HG03045 (cell line): ENCODE measurements at regions not wholly inside any gene's neighbourhood (a gene's known extent, or its start where the extent isn't known, plus 50 kb on each side); places are given as distances from the start of the nearest gene placed in this dataset.
"Not testable (repeated sequence)": the region's sequence is repeated elsewhere in the genome, so short reads cannot be mapped to it uniquely, and the experiment has no call there.

Source experiments
- ATAC-seq: cut with Tn5 transposase; IDR thresholded peaks from one replicate; pipeline ENCODE4 v1.9.1; 2021; ENCODE audit warnings: mild to moderate bottlenecking, moderate library complexity; ENCODE audit not compliant: unreplicated experiment

DNA sequence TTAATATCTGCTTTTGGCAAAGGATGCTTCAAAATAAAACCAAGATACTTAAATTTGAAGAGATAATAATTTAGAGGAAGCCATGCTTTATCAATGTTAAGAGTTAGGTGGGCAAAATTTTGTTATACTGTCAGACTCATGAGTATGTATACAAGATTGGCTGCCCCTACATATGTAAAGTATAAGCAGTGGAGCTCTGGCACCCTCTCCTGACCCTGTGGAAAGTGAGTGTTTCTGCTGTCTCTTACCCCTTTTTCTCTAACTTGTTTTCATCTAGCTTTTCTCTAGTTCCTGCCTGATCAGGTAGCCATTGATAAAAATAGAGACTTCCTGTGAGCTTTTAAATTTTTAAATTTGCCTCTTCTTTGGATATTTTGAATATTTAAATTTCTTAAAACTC lies 710.9 kb upstream of the SPRY2 start:
- ATAC-seq, result no peak

DNA sequence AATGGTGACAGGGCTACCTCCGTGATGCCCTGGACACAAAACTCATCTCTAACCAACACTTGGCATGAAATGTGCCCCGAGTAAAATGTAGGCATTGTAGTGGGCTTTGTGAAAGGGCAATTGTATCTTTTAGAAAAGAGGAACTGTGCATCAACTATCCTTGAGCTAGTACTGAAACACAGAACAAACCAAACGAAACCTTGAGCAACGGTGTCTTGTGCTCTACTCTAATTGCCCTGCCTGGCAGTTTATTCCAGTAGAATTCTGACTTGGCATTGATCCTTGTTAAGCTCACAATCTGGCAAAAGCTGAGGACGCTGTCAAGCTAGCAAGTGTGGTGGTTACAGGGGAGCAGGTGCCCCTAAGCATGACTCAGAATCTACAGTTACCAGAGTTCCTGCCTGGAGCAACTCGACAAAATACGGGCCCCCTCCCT lies 707.1 kb upstream of the SPRY2 start:
- ATAC-seq, result no peak

DNA sequence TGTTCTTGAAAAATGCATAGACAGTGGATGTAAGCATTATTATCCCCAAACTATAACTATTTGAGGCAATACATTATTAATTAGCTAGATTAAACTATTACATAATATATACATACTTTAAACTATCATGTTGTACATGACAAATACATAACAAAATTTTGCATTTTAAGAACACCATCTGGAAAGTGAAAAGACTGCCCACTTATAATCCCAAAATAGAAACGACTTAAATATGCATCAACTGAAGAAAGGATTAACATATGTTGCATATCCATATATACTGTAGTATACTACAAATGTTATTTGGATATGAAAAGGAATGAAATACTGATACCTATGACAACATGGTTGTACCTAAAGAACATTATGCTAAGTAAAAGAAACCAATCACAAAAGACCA lies 700.8 kb upstream of the SPRY2 start:
- ATAC-seq, result no peak

DNA sequence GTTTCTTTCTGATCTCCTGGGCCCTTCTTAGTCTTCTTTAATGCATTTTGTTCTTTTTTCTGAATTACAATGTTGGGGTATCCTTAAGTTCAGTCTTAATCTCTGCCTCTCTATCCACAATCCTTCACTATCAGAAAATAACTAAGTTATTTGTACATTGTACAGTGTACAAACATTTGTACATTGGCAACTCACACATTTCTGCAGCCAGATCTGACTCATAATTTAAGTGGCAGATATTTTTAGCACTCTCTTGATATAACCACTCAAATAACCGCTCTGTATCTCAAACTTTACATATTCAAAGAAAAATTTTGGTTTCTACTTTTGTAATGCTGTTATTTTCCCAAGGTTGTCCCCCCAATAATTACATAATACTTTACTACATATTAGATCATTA lies 691.1 kb upstream of the SPRY2 start:
- ATAC-seq, result no peak

DNA sequence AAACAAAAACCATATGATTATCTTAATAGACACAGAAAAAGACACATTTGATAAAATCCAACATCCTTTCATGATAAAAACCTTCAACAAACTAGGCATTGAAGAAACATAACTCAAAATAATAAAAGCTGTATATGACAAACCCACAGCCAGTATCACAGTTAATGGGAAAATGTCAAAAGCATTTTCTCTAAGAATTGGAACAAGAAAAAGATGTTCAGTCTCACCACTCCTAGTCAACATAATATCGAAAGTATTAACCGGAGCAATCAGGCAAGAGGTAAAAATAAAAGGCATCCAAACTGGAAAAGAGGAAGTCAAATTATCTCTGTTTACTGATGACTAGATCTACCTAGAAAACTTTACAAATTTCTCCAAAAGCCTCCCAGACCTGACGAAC lies 684.2 kb upstream of the SPRY2 start:
- ATAC-seq, result no peak

DNA sequence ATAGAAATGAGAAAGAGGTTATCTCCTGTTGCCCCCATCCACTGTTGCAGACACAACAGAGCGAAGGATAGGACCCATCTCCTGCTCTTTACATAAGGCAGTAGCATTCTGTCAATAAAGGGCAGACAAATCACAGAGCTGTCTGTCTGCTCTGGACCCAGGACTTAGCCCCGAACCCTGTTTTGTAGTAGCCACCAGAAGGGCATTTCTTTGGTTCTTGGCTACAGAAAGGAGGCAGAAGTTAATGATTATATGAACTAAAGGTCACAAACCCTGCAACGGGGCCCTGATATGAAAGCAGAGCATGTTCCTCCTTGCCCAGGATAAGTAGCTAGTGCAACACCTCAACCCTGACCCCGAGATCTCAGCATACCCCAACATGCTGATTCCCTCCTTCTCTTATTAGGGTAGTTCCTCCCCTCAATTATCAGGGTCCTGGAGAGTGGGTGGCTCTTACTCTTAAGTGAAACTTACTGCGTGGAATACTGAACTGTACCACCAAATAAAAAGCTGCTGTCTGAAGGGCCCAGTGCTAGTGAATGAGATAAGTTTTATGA lies 680.4 kb upstream of the SPRY2 start:
- no peak for ATAC-seq

DNA sequence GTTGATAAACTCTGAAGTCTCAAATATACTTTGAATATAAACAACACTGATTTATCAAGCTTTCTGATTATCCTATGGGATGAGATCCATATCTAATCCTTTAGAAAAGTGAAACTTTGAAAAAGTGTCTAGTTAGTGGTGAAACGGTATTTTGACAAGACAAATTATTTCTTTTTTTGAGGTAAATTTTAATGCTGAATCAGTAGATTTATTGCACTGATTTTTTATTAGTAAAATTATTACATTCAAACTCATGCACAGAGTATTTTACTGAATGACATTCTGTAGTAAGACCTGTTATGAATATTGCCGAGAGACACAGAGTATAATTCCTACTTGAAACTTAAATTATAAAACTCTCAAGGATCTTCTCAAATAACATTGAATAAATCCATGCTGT lies 679.1 kb upstream of the SPRY2 start:
- ATAC-seq, result no peak

DNA sequence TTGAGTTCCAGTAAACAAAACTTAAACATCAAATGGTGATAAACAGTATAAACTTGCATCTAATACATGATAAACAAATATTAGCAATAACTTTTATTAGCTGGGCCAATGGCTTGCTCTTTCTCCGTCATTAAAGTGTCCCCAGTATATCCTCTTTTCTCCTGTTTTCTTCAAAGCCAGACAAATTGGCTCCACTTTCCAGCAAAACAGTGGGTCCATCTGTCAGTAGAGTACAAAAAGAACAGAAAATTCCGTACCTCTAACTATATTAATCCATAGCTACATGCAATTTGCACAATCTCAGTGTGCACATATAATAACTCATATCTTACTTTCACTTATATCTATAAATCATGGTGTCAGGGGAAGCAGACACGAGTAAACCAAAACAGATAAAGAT lies 678.0 kb upstream of the SPRY2 start:
- ATAC-seq, result no peak

DNA sequence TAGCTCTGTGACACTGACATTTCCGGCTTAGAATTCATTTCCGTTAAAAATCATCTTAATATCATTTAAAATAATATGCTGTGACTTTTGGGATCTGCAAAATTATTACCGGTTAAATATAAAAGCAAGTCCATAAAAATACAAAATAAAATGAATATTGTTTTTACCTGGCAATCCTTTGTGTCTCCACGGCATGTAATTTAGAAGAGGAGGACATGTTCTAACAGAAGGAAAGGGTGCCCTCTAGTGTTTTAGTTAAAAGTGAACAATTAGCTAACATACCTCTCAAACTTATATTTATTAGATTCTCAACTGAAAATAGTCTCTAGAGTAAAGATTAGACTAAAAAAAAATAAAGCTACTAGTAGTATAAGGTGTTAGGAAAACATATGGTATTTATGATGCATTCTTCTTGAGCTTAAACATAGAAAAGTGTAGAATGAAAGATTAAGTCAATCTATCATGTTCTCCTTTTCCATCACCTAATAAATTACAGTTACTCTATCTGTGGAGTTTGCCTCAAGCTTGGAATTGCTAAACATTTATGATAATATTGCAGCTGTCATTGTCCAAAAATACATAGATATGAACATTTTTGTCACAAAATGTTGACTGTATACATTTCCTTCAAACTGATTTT lies 676.7 kb upstream of the SPRY2 start:
- no peak for ATAC-seq

DNA sequence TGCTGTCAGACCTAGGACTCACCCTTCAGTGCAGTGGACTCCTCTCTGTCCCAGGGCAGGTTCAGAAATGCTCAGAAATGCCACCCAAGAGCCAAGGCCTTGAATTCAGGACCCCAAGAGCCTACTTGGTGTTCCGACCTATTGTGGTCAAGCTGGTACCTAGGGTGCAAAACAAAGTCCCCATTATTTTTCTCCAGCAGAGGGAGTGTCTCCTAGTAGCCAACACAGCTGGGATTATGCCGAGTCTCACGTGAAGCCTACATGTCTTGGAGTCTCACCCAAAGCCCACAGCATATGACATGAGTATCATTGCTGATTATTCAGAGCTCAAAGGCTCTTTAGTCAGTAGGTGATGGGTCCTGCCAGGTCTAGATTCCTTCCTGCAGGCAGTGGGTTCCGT lies 671.1 kb upstream of the SPRY2 start:
- ATAC-seq, result no peak

DNA sequence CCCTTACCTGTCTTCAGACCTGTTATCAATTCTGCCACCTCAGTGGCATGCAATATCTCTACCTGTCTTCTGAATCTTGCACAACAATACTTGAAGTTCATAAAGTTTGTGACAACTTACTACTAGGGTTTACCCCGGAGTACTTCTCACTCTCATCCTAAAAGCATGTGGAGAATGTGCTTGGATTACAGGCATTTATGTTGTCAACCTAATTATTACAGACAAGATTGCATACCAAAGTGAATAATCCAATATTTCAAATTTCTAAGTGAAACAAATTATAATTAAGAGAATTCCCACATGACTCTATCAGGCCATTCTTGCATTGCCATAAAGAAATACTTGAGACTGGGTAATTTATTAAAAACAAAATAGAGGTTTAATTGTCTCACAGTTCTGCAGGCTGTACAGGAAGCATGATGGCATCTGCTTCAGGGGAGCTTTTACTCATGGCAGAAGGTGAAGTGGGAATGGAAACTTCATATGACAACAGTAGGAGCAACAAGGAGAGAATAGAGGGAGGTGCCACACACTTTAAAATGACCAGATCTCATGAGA lies 661.0 kb upstream of the SPRY2 start:
- ATAC-seq, result no peak

DNA sequence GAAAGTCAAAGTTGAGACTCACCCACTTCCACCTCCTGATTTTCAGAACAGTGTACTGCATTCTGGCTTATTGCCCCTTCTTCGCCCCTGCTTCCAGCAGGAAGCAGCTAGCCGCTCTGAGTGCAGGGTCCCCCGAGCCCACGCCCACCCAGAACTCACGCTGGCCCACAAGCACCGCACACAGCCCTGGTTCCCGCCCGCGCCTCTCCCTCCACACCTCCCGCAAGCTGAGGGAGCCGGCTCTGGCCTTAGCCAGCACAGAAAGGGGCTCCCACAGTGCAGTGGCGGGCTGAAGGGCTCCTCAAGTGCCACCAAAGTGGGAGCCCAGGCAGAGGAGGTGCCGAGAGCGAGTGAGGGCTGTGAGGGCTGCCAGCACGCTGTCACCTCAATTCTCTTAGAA lies 657.7 kb upstream of the SPRY2 start:
- not testable (repeated sequence) for ATAC-seq

DNA sequence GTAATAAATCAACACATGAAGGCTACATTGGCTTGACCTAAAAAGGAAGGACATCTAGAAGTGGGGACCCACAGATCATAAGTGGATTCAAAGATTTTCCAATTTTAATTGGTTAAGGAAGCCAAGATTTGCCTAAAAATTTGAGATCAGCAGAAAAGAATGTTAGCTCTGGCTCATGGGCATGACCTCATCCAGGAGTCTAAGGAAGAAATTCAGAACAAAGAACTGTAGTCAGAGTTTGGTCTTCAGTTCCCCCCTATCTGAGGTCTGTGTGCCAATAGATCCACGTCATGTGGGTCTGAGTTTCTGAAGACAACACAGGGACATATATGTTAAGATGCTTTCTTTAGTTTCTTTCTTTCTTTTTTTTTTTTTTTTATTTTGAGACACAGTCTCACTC lies 648.8 kb upstream of the SPRY2 start:
- ATAC-seq, result no peak

DNA sequence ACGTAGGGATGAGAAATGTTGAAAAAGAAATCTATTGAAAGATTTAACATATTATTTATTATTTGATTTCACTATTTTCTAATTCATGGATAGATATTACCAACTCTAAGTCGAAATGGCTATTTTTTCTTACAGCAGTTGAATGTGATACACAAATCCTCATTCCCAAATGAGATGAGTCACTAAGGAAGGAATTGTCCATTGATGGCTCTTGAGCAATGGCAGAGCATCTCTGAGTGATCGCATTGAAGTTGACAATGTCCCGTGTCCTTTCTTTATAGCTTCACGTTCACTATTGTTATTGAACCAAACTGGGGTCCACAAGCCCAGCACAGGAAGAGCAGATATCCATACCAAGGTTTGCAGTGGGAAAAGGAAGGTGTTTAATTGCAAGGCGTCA lies 648.3 kb upstream of the SPRY2 start:
- ATAC-seq, result no peak

DNA sequence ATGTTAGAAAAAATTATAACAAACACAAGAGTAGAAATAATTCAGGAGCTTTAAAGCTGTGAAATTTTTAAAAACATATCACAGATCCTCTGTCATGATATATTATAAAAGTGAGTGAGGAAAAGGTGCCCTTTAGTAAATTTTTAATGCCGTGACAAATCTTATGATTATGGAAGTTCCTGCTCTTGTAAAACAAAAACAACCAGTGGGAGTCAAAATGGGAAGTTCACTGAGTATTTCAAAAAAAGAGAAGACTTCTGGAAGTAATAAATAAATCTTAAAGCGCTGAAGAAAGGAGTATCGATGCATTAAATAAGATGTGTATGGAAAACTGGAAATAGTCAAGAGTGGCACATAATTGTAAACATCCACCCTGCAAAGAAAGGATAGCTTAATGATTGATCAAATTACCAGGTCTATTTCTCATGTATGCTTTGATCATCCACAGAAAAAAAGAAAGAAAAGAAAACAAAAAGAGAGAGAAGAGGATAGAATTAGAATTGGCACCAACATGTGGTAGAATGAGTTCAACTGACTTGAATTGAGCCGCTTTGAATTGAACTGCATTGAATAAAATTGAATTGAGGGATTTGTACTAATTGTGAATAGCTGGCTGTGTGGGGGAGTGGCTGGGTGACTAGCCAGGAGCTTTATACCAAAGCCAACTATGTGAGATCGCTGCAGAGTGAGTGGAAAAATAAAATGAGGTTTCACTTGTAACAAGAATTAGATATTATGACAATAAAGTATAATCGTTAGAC lies 647.6 kb upstream of the SPRY2 start:
- no peak for ATAC-seq

DNA sequence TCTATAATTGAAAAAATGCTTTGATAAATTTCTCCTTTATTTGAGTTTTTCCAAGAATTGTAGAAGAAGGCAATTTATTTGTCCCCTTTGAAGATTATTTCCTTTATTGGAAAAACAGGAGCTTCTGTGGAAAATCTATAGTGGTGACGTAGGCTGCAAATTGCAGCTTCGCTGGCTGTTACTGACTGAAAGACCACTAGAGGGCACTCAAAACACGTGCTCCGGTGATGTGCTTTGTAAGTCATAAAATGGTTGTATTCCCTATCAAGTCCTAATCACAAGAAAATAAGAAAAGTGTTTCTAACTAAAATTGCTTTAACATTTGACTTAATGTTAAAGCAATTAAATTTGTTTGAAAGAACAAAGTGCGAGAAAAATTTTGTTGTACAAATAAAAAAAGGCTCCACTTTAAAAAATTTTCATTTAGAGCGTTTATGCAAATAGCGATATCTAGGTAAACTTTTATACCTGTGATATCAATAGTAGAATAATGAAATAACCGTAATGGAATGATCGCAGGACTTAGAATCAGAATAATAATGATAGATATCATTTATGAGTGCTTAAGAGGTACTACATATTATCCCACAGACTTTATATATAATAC lies 638.2 kb upstream of the SPRY2 start:
- ATAC-seq, result peak; percentile 80

DNA sequence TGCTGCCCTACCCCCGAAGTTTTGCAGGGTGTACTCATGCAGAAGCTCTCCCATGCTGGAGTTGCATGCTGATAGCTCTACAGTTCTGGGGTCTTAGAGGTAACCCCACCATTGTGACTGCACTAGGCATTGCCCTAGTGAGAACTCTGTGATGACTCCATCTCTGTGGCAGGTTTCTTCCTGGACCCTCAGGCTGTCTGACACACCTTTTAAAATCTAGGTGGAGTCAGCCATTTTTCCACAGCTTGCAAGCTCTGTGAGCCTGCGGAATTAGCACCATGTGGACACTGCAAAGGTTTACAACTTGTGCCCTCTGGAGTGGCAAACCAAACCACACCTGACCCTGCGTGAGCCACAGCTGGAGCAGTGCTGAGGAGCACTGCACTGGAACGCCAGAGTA lies 636.2 kb upstream of the SPRY2 start:
- ATAC-seq, result no peak

DNA sequence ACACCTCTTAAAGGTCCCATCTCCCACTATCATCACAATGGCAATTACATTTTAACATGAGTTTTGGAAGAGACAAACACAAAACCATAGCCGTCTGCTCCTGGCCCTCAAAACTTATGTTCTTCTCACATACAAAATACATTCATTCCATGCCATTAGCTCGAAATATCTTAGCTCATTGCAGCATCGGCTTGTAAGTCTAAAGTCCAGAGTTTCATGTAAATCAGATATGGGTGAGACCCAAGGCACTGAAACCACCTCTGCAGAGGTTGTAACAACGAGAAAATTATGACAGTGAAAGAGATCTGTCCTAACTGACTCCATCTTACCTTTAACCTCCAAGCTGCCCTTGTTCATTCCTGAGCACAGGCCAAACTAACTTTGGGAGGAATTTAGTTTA lies 635.0 kb upstream of the SPRY2 start:
- no peak for ATAC-seq

DNA sequence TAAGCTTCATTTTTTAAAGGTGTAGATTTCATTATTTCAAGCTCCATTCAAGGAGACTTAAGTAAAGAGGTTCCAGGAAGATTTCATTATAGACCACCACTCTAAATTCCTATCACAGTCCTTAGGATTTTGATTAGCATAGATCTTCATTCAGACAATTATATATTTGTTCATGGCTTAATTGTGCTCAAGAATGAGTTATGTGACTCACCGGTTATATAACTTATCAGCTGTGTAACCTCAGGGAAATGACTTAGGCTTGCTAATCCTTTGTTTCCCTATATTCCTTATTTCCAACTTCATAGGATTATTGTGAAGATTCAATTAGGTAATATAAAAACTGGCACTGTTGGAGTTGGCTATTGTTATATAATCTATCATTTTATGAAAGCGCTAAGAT lies 632.8 kb upstream of the SPRY2 start:
- no peak for ATAC-seq

DNA sequence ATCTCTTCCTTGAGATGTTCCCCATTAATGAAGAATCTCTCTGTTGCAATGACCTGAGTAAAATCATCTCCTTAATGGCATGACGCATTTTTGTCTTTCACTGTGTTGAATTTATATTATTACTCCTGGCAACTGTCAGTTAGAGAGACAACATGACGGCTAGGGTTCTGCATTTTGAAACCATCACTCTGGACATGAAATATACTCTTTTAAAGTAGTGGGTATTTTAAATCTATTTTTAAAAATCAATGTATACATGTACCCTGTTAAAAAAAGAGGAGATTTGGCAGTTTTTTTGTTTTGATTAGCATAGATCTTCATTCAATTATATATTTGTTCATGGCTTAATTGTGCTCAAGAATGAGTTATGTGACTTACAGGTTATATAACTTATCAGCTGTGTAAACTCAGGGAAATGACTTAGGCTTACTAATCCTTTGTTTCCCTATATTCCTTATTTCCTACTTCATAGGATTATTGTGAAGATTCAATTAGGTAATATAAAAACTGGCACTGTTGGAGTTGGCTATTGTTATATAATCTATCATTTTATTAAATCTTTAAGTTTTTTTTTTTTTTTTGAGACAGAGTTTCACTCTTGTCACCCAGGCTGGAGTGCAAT lies 632.0 kb upstream of the SPRY2 start:
- no peak for ATAC-seq

DNA sequence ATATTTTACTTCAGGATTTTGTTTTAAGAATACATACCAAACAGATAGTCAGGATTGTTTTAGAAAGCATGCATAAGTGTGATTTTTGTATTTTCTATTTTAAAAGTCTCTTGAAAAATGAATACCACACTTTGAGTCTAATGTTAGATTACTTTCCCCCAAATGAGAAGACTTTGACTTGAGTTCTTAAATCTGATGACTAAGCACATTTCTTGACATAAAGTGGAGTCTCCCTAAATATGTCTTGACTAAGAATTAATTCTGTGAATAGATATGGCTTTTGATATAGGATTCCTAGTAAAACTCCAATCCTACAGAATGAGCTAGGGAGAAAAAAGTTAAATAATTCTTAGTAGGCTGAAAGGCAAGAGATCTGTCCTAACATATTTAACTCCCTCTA lies 624.2 kb upstream of the SPRY2 start:
- no peak for ATAC-seq
